ENCODE measurements at regions not wholly inside any gene's neighbourhood (a gene's known extent, or its start where the extent isn't known, plus 50 kb on each side); places are given as distances from the start of the nearest gene placed in this dataset.

GRCh38 chr21:15278279-15278678 is 213.5 kb upstream of the NRIP1 start:
- Mint-ChIP-seq H3K4me1 (peaks cover 2% of the 10 kb centered on the region), H3K27me3 (ENCODE audit: low read depth in 3 of 3) (peaks cover 0 to 5% (median 4%) of the 10 kb centered on the region in 3 donors), H3K9me3 (peaks cover 2 to 13% (median 6%) of the 10 kb centered on the region in 7 donors), H3K4me3 (no peak overlapping the region), H3K27ac (no peak overlapping the region), H3K36me3 (no peaks in the 10 kb centered on the region)
- Histone ChIP-seq H3K4me3 (replicated peaks in 1 of 3; ENCODE audit: low read depth in 2 of 3, low read length in 3 of 3) (no peak overlapping the region), H3K79me2 (ENCODE audit: insufficient read depth, low read length) (no peaks in the 10 kb centered on the region), H3K27me3 (ENCODE audit: control insufficient read depth in 2 of 2, insufficient read depth in 2 of 2, low read length in 2 of 2) (no peaks in the 10 kb centered on the region), H3K4me1 (ENCODE audit: control insufficient read depth in 1 of 2, insufficient read depth in 2 of 2, low read length in 2 of 2) (no peaks in the 10 kb centered on the region), H3K36me3 (replicated peaks in 1 of 2; ENCODE audit: control insufficient read depth in 1 of 2, insufficient read depth in 2 of 2, low read length in 2 of 2) (no peaks in the 10 kb centered on the region), H3K27ac (ENCODE audit: low read depth in 1 of 2, low read length in 2 of 2) (no peak overlapping the region), H3K9ac (ENCODE audit: insufficient read depth, low read length, poor library complexity, severe bottlenecking) (no peak overlapping the region), H3K9me3 (replicated peaks in 1 of 2; ENCODE audit: control insufficient read depth in 1 of 2, insufficient read depth in 1 of 2, low read length in 2 of 2) (peaks cover 0 to 3% of the 10 kb centered on the region in 2 donors), H3K4me2 (replicated peaks; ENCODE audit: extremely low read depth, low read length, poor library complexity, severe bottlenecking) (no peak overlapping the region), H2AFZ (ENCODE audit: insufficient read depth, low read depth, low read length, poor library complexity, severe bottlenecking) (no peak overlapping the region), H4K20me1 (ENCODE audit: insufficient read depth, low read length) (no peaks in the 10 kb centered on the region)
- TF ChIP-seq, protein P1, sequence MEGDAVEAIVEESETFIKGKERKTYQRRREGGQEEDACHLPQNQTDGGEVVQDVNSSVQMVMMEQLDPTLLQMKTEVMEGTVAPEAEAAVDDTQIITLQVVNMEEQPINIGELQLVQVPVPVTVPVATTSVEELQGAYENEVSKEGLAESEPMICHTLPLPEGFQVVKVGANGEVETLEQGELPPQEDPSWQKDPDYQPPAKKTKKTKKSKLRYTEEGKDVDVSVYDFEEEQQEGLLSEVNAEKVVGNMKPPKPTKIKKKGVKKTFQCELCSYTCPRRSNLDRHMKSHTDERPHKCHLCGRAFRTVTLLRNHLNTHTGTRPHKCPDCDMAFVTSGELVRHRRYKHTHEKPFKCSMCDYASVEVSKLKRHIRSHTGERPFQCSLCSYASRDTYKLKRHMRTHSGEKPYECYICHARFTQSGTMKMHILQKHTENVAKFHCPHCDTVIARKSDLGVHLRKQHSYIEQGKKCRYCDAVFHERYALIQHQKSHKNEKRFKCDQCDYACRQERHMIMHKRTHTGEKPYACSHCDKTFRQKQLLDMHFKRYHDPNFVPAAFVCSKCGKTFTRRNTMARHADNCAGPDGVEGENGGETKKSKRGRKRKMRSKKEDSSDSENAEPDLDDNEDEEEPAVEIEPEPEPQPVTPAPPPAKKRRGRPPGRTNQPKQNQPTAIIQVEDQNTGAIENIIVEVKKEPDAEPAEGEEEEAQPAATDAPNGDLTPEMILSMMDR (IDR thresholded peaks at IDR 0.05), result no peak
- intact Hi-C loops (cut with micrococcal nuclease), result no loop called here
- WGBS (ENCODE audit: insufficient coverage), result 100% methylated on average over 2 of the region's 5 CpGs
- DNase-seq, result no peak

DNA sequence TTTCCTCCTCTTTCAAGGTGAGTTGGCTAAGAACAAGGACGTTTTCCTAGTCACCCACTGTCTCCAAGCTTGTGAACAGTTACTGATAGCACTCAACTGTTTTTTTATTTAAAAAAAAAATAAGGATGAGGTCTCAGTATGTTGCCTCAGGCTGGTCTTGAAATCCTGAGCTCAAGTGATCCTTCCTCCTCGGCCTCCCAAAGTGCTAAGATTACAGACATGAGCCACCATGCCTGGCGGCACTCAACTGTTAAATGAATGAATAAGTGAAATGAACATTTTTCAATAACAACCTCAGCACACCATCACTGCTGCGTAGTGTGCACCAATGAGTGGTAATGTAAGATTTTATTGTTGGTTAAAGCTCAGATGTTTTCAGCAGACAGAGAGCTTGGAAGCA is 214.1 kb upstream of the NRIP1 start:
- TF ChIP-seq, protein P1 (IDR thresholded peaks at IDR 0.05), result no peak
- Histone ChIP-seq H3K79me2 (ENCODE audit: insufficient read depth, low read length) (no peaks in the 10 kb centered on the region), H3K4me2 (replicated peaks; ENCODE audit: extremely low read depth, low read length, poor library complexity, severe bottlenecking) (no peak overlapping the region), H3K27me3 (ENCODE audit: control insufficient read depth in 2 of 2, insufficient read depth in 2 of 2, low read length in 2 of 2) (no peaks in the 10 kb centered on the region), H3K36me3 (replicated peaks in 1 of 2; ENCODE audit: control insufficient read depth in 1 of 2, insufficient read depth in 2 of 2, low read length in 2 of 2) (no peaks in the 10 kb centered on the region), H3K27ac (ENCODE audit: low read depth in 1 of 2, low read length in 2 of 2) (no peak overlapping the region), H3K4me1 (ENCODE audit: control insufficient read depth in 1 of 2, insufficient read depth in 2 of 2, low read length in 2 of 2) (no peaks in the 10 kb centered on the region), H3K9me3 (replicated peaks in 1 of 2; ENCODE audit: control insufficient read depth in 1 of 2, insufficient read depth in 1 of 2, low read length in 2 of 2) (peaks cover 0 to 3% of the 10 kb centered on the region in 2 donors), H3K4me3 (replicated peaks in 1 of 3; ENCODE audit: low read depth in 2 of 3, low read length in 3 of 3) (no peak overlapping the region), H4K20me1 (ENCODE audit: insufficient read depth, low read length) (no peaks in the 10 kb centered on the region), H2AFZ (ENCODE audit: insufficient read depth, low read depth, low read length, poor library complexity, severe bottlenecking) (no peak overlapping the region), H3K9ac (ENCODE audit: insufficient read depth, low read length, poor library complexity, severe bottlenecking) (no peak overlapping the region)
- H3K4me1 Mint-ChIP-seq, result peaks cover 2% of the 10 kb centered on the region
- peaks cover 0 to 5% (median 4%) of the 10 kb centered on the region in 3 donors for H3K27me3 Mint-ChIP-seq (ENCODE audit: low read depth in 3 of 3)
- H3K4me3 Mint-ChIP-seq, result no peak overlapping the region
- no peak overlapping the region for H3K27ac Mint-ChIP-seq
- peaks cover 2 to 13% (median 6%) of the 10 kb centered on the region in 7 donors for H3K9me3 Mint-ChIP-seq
- no CpG with 5 or more reads among the region's 4 CpGs for WGBS (ENCODE audit: insufficient coverage)
- intact Hi-C loops (cut with micrococcal nuclease), result no loop called here
- no peaks in the 10 kb centered on the region for H3K36me3 Mint-ChIP-seq
- DNase-seq, result no peak

All from CD14-positive monocyte (primary cell).